IPS-NIHi7 (cell line): ENCODE measurements at regions not wholly inside any gene's neighbourhood (a gene's known extent, or its start where the extent isn't known, plus 50 kb on each side); places are given as distances from the start of the nearest gene placed in this dataset.
A peak's percentile ranks its signal among the peaks of the same experiment; 100 is the strongest.
"Not testable (repeated sequence)": the region's sequence is repeated elsewhere in the genome, so short reads cannot be mapped to it uniquely, and the experiment has no call there.

Source experiments
- DNase-seq: peaks from one replicate; pipeline ENCODE4 v3.0.0; 2012; ENCODE audit warnings: mixed read lengths; ENCODE audit errors: extremely low spot score

- DNase-seq: no peak
These were observed 75.4 kb upstream of the ZNF217 start for GRCh38 chr20:53668992-53669391.

GRCh38 chr20:53666144-53666543 is 72.5 kb upstream of the ZNF217 start:
- no peak for DNase-seq

DNA sequence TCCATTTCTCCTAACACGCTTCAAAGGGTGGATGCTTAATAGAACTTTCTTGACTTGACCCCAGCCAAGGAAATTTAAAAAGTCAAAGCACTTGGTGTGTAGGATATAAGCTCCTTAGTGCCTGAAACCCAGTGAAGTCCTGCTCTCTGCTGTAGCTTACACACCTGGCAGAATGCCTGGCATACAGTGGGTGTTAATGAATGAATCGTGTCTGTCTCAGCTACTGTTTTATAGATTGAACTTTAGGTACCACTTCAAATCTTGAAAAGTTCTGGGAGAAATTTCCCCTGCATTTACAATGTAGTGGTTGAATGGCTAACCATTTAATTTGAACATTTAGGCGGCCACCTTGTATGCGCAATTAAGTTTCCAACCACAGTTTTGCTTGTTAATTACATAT is 70.5 kb upstream of the ZNF217 start:
- DNase-seq: no peak

DNA sequence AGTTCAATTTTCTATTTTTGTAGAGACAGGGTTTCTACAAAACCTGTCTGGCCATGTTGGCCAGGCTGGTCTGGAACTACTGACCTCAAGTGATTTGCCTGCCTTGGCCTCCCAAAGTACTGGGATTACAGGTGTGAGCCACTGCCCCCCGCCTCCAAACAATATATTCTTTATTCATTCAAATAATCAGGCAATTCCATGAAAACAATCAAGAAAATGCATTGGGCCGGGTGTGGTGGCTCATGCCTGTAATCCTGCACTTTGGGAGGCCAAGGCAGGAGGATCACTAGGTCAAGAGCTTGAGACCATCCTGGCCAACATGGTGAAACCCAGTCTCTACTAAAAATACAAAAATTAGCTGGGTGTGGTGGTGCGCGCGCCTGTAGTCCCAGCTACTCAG is 69.9 kb upstream of the ZNF217 start:
- DNase-seq: not testable (repeated sequence)

DNA sequence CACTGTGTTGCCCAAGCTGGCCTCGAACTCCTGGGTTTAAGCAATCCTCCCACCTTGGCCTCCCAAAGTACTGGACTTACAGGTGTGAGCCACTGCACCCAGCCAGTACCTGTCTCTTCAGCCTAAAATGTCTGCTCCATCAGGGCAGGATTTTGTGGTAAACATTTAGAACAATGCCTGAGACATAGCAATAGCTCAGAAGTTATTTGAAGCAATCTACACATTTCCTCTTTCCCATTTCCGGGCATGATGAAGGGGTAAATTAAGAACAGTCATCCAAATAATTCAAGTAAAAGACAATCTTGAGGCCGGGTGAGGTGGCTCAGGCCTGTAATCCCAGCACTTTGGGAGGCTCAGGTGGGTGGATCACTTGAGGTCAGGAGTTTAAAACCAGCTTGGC is 69.0 kb upstream of the ZNF217 start:
- no peak for DNase-seq

DNA sequence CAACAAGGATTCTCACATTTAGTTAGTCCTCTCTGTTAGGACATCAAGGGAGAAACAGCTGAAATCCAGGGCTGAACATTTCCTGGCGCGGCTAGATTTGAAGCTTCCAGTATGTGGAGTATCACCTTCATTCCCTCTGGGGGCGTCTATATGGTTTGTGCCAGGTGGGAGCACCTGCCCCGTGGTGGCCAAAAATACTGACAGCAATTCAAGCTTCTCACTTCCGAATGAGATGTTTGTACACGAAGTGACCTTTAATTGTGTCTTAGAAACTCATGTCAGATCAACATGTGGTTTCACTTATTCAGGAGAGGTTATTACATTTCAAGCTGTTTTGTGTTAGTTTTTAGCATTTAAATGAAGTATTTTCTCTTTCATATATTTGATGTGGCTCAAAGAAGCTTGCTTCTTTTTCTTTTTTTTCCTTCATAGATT is 67.3 kb upstream of the ZNF217 start:
- DNase-seq: no peak

GRCh38 chr20:53660078-53660909 is 66.7 kb upstream of the ZNF217 start:
- no peak for DNase-seq

DNA sequence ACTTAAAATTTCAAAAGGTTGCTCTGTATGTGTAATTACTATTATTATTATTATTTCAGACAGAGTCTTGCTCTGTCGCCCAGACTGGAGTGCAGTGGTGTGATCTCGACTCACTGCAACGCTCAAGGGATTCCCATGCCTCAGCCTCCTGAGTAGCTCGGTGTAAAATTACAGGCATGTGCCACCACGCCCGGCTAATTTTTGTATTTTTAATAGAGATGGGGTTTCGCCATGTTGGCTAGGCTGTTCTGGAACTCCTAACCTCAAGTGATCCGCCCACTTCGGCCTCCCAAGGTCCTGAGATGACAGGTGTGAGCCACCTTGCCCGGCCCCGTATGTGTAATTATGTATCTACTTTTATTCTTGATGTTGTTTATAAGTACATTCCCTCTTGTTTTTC is 65.3 kb upstream of the ZNF217 start:
- no peak for DNase-seq

DNA sequence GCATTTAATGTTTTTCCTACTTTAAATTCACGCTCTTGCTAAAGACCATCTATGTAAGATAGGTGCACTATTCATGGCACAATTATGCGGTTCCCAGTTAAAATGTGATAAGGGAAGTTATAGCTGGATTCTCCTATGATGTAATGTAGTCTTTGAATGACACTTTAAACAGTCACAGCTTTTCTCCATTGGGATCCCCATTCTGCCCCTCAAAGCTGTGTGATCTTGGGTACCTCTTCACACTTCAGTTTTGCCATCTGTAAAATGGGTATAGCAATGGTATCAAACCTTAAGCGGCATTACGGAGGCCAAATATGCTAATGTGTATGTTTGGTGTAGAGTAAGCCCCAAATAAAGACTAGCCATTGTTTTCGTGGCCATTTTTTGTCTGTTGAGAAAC is 64.7 kb upstream of the ZNF217 start:
- no peak for DNase-seq

- DNase-seq: peak; percentile 31
These were observed 64.1 kb upstream of the ZNF217 start for GRCh38 chr20:53657732-53658131.

- DNase-seq: no peak
These were observed 63.6 kb upstream of the ZNF217 start for GRCh38 chr20:53657279-53657678.

DNA sequence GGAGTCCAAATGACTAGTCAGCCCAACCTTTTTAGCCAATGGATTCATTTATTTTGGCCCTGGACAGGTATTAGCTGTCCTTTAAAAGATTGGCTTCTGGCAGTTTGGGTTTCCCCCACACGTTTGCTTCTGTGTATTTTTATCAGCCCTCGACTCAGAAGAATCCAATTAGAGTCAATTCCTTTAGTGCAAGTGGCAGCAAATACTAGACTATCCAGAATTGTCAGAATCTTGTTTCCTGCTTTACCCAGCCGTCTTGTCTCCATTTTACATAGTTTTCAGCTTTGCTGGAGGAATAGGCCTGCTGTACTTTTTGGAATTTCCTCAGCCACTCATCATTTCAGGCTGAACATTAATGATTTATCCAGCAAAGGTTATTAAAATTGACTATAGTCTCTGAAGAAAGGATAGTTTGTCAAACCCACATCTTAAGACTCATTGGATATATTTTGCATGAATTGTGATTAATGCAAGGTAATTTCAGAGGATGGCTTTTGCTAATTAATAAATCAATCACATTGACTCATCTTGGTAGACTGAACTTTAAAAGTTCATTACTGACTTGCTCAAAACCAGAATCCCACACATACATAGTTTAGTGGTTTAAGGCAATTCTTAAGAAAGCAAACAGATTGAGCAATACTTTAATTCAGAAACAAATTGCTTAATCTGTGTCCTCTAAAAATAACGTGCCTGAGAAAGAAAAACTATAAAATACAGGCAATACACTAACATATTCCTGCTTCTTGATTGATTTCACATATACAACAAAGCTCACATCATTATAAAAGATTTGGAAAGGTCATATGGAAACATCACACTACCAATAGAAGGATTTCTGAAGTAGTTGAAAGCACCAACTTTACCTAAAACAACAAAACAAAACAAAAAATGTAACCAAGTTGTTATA is 62.9 kb upstream of the ZNF217 start:
- no peak for DNase-seq

DNA sequence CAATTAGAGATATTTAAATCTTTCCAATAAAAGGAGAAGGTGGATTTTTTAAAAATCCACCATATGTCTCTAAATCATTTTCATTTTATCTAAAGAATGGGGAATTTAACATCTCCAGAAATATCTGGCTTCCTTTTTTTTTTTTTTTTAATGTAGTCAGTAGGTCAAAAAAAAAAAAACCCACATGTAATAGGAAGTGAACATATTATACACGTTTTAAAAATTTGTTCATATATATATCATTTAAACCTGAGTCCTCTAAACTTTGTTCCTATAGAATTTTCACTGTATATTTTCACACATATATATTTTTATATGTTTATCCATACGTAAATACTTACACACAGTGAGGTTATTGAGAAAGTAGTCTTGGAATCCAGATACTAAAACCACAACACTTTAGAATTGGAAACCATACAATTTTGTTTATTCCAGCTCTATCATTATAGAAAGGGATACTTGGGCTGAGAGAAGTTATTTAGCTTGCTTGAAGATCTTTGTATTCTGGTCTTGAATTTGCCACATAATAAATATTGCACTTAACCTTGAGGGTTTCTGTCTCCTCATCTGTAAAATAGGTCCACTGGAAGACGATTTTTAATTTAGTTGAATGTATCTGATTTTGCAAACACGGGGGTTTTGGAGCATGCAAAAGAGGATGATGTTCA is 62.1 kb upstream of the ZNF217 start:
- no peak for DNase-seq

DNA sequence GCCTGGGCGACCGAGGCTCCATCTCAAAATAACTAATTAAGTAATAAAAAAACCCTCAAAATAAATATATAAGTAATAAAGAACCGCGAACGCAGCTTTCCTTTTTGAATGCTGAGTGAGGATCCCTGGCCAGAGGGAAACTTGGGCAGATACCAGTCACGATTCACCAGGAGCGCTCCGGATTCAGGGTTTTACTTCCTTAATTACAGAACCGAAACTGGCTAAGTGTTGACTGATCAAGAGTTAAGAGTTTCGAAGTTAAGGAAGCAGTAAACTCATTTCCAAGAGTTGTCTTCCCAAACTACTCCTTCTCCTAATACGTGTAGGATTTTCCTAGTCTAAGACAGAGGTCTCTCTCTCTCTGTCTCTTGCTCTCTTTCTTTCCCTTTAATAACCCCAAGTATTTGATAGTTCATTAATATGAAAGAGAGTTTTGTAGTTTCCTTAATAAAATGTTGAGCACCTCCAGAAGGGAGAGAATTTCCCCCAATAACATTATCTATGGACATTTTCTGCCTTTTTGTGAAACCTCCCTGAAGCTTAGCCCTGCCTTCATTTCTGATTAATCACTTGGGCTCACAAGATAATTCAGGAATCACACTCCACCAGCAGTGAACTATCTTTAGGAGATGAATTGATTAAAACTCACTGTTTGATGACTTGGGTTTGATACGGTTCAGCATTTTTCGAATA is 61.4 kb upstream of the ZNF217 start:
- no peak for DNase-seq

GRCh38 chr20:53654521-53654920 is 60.9 kb upstream of the ZNF217 start:
- not testable (repeated sequence) for DNase-seq

GRCh38 chr20:53652859-53653517 is 59.3 kb upstream of the ZNF217 start:
- DNase-seq: no peak

DNA sequence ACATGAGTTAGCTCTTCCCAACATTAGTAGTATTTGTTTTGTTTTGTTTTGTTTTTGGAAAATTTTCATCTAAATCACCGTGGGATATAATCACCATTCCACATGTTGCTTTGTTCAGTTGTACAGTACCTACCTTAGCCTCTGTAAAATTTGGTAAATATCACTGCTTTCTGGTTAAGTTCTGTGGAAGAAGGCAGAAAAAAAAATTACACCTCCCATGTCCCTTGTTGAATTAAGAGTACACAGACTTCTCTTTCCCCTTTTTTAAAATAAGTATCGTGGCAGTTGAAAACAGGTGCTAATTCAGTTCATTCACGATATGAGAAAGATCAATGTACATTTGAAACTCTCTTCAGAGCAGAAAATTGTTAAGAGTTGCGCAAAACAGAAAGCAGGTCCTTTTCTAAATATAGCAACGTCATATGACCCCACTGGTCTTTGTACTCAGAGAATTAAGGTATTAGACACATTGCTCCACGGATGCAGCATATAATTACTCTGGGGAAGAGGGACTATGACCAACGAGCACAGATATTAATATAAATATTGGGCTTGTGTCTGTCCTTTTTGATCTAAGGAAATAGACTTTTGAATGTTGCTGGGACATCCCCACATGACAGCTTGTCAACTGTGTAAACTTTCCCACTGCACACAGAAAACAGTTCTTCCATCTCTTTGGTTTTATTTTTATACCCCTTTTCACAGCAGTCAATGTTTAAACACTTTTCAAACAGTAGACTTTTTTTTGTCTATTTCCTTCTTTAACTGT is 58.6 kb upstream of the ZNF217 start:
- no peak for DNase-seq

DNA sequence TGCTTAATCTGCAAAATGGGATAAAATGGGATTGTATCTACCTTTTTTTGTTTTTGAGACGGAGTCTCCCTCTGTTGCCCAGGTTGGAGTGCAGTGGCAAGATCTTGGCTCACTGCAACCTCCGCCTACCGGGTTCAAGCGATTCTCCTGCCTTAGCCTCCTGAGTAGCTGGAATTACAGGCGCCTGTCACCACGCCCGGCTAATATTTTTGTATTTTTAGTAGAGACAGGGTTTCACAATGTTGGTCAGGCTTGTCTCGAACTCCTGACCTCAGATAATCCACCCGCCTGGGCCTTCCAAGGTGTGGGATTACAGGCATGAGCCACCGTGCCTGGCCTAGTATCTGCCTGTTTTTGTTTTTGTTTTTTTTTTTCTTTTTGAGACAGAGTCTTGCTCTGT is 55.9 kb upstream of the ZNF217 start:
- not testable (repeated sequence) for DNase-seq

GRCh38 chr20:53647286-53647821 is 53.7 kb upstream of the ZNF217 start:
- no peak for DNase-seq

GRCh38 chr20:53646550-53646949 is 52.9 kb upstream of the ZNF217 start:
- DNase-seq: no peak
